ENCODE measurements at regions not wholly inside any gene's neighbourhood (a gene's known extent, or its start where the extent isn't known, plus 50 kb on each side); places are given as distances from the start of the nearest gene placed in this dataset.
A peak's percentile ranks its signal among the peaks of the same experiment; 100 is the strongest.
"Not testable (repeated sequence)": the region's sequence is repeated elsewhere in the genome, so short reads cannot be mapped to it uniquely, and the experiment has no call there.

GRCh38 chr13:42495751-42496150 lies 78.2 kb upstream of the TNFSF11 start:
- no peaks in the 10 kb centered on the region for H3K4me1 ChIP-seq (ENCODE audit: insufficient read depth, low read length)
- H3K79me2 ChIP-seq (ENCODE audit: insufficient read depth, low read length) = no peaks in the 10 kb centered on the region
- ATAC-seq = no peak
- H2AFZ ChIP-seq (ENCODE audit: low read length) = no peak overlapping the region
- TF ChIP-seq MNT (IDR thresholded peaks at IDR 0.05) = peak; percentile 89
- TF ChIP-seq JARID2 (CRISPR knock-in tag; IDR thresholded peaks at IDR 0.05; ENCODE audit: insufficient replicate concordance) = no peak
- TF ChIP-seq ZNF513 (CRISPR knock-in tag; conservative IDR thresholded peaks at IDR 0.05) = no peak
- TF ChIP-seq TRIM24 (CRISPR knock-in tag; IDR thresholded peaks at IDR 0.05) = no peak
- TF ChIP-seq SUZ12 (IDR thresholded peaks at IDR 0.05; ENCODE audit: low read depth, low read length) = no peak
- H4K20me1 ChIP-seq (ENCODE audit: insufficient read depth, low read length) = no peaks in the 10 kb centered on the region
- no peak overlapping the region for H3K4me3 ChIP-seq (replicated peaks in 1 of 3; ENCODE audit: insufficient read depth in 1 of 3, low read depth in 2 of 3, low read length in 3 of 3)
- BruUV-seq (replicated peaks) = no TSS peak
- H3K36me3 ChIP-seq (replicated peaks in 1 of 2; ENCODE audit: control insufficient read depth in 1 of 2, insufficient read depth in 2 of 2, low read length in 2 of 2) = no peaks in the 10 kb centered on the region
- POLR2A ChIA-PET = no interaction called here
- in situ Hi-C loops (cut with HindIII; ENCODE audit: extremely low pct_ligation_motif_present, low pct_unique_long_range_greater_than_20kb) = no loop called here
- 23% methylated on average over 7 of the region's 7 CpGs for WGBS (ENCODE audit: low lambda C conversion rate)
- DNase-seq (ENCODE audit: low spot score) = no peak
- H3K4me2 ChIP-seq (ENCODE audit: low read depth, low read length) = no peak overlapping the region
- no peak overlapping the region for H3K27ac ChIP-seq (ENCODE audit: extremely low read length, insufficient read depth, low read length)
- H3K9ac ChIP-seq (ENCODE audit: insufficient read depth, low read depth, low read length) = no peak overlapping the region
- no peaks in the 10 kb centered on the region for H3K27me3 ChIP-seq (ENCODE audit: control insufficient read depth in 1 of 2, insufficient read depth in 2 of 2, low read length in 2 of 2)
- no peak for FAIRE-seq
- peaks cover 34% of the 10 kb centered on the region for H3K9me3 ChIP-seq (ENCODE audit: low read length)
- intact Hi-C loops (cut with micrococcal nuclease; ENCODE audit: unreplicated experiment) = no loop called here
- CTCF ChIA-PET (ENCODE audit: low intra/inter-chr PET ratio, low total read pairs) = no interaction called here

- in situ Hi-C loops (cut with HindIII; ENCODE audit: extremely low pct_ligation_motif_present, low pct_unique_long_range_greater_than_20kb); H2AFZ ChIP-seq (ENCODE audit: low read length); intact Hi-C loops (cut with micrococcal nuclease; ENCODE audit: unreplicated experiment); ATAC-seq; H3K27ac ChIP-seq (ENCODE audit: extremely low read length, insufficient read depth, low read length); H3K4me3 ChIP-seq (replicated peaks in 1 of 3; ENCODE audit: insufficient read depth in 1 of 3, low read depth in 2 of 3, low read length in 3 of 3); H3K4me1 ChIP-seq (ENCODE audit: insufficient read depth, low read length); POLR2A ChIA-PET; H4K20me1 ChIP-seq (ENCODE audit: insufficient read depth, low read length); H3K4me2 ChIP-seq (ENCODE audit: low read depth, low read length); DNase-seq (ENCODE audit: low spot score); H3K36me3 ChIP-seq (replicated peaks in 1 of 2; ENCODE audit: control insufficient read depth in 1 of 2, insufficient read depth in 2 of 2, low read length in 2 of 2); H3K9ac ChIP-seq (ENCODE audit: insufficient read depth, low read depth, low read length); FAIRE-seq; CTCF ChIA-PET (ENCODE audit: low intra/inter-chr PET ratio, low total read pairs); H3K27me3 ChIP-seq (ENCODE audit: control insufficient read depth in 1 of 2, insufficient read depth in 2 of 2, low read length in 2 of 2); BruUV-seq (replicated peaks); H3K79me2 ChIP-seq (ENCODE audit: insufficient read depth, low read length): not testable (repeated sequence)
- WGBS (ENCODE audit: low lambda C conversion rate) = 32% methylated on average over 10 of the region's 10 CpGs
- peaks cover 38% of the 10 kb centered on the region for H3K9me3 ChIP-seq (ENCODE audit: low read length)
These were observed 76.9 kb upstream of the TNFSF11 start for GRCh38 chr13:42496926-42497554.

All from HepG2 (cell line).